PC-3 (cell line): ENCODE measurements at regions not wholly inside any gene's neighbourhood (a gene's known extent, or its start where the extent isn't known, plus 50 kb on each side); places are given as distances from the start of the nearest gene placed in this dataset.
"Not testable (repeated sequence)": the region's sequence is repeated elsewhere in the genome, so short reads cannot be mapped to it uniquely, and the experiment has no call there.

Experiments
- CTCF ChIP-seq: fragments of 300-600 bp; sonication (generic); conservative IDR thresholded peaks from 2 replicates; pipeline ENCODE4 v1.5.1; 2017; ENCODE audit warnings: antibody characterized with exemption, low read depth, mild to moderate bottlenecking, low read length
- EZH2 ChIP-seq: fragments of 300-600 bp; sonication (generic); IDR thresholded peaks from one replicate; pipeline ENCODE4 v1.6.1; 2017; ENCODE audit warnings: antibody characterized with exemption, mild to moderate bottlenecking, low read length; ENCODE audit not compliant: unreplicated experiment
- EZH2phosphoT487 ChIP-seq: fragments of 300-600 bp; sonication (generic); IDR thresholded peaks from 2 replicates; pipeline ENCODE4 v1.6.1; 2018; ENCODE audit warnings: mild to moderate bottlenecking, antibody characterized with exemption, low read length, borderline replicate concordance

- not testable (repeated sequence) for TF ChIP-seq EZH2, CTCF, EZH2phosphoT487
Measured at GRCh38 chr4:49129870-49130269, 143.8 kb downstream of the CWH43 start.
